ENCODE measurements at regions not wholly inside any gene's neighbourhood (a gene's known extent, or its start where the extent isn't known, plus 50 kb on each side); places are given as distances from the start of the nearest gene placed in this dataset.

GRCh38 chr12:111161898-111162297, 207.0 kb downstream of the PHETA1 start:
- in situ Hi-C loops (cut with MboI; ENCODE audit: low sequenced_read_pairs), result no loop called here

- in situ Hi-C loops (cut with MboI; ENCODE audit: low sequenced_read_pairs), result no loop called here
These were observed 208.3 kb downstream of the PHETA1 start for GRCh38 chr12:111160350-111161241.

GRCh38 chr12:111158992-111159391, 209.9 kb downstream of the PHETA1 start:
- in situ Hi-C loops (cut with MboI; ENCODE audit: low sequenced_read_pairs), result no loop called here

- in situ Hi-C loops (cut with MboI; ENCODE audit: low sequenced_read_pairs), result no loop called here
These were observed 211.4 kb downstream of the PHETA1 start for GRCh38 chr12:111157486-111157885.

- in situ Hi-C loops (cut with MboI; ENCODE audit: low sequenced_read_pairs), result no loop called here
These were observed 212.6 kb downstream of the PHETA1 start for GRCh38 chr12:111156304-111156703.

GRCh38 chr12:111155521-111155920, 213.4 kb downstream of the PHETA1 start:
- in situ Hi-C loops (cut with MboI; ENCODE audit: low sequenced_read_pairs), result no loop called here

GRCh38 chr12:111155020-111155419, 213.9 kb downstream of the PHETA1 start:
- in situ Hi-C loops (cut with MboI; ENCODE audit: low sequenced_read_pairs), result no loop called here

- in situ Hi-C loops (cut with MboI; ENCODE audit: low sequenced_read_pairs), result no loop called here
These were observed 214.6 kb downstream of the PHETA1 start for GRCh38 chr12:111154147-111154834.

- in situ Hi-C loops (cut with MboI; ENCODE audit: low sequenced_read_pairs), result no loop called here
These were observed 216.3 kb downstream of the PHETA1 start for GRCh38 chr12:111152561-111152960.

GRCh38 chr12:111150921-111151840, 217.7 kb downstream of the PHETA1 start:
- in situ Hi-C loops (cut with MboI; ENCODE audit: low sequenced_read_pairs), result no loop called here

GRCh38 chr12:111150360-111150759, 218.5 kb downstream of the PHETA1 start:
- in situ Hi-C loops (cut with MboI; ENCODE audit: low sequenced_read_pairs), result no loop called here

GRCh38 chr12:111149299-111149698, 219.6 kb downstream of the PHETA1 start:
- in situ Hi-C loops (cut with MboI; ENCODE audit: low sequenced_read_pairs), result no loop called here

- in situ Hi-C loops (cut with MboI; ENCODE audit: low sequenced_read_pairs), result no loop called here
These were observed 220.9 kb downstream of the PHETA1 start for GRCh38 chr12:111148005-111148404.

- in situ Hi-C loops (cut with MboI; ENCODE audit: low sequenced_read_pairs), result no loop called here
These were observed 222.9 kb upstream of the MYL2 start for GRCh38 chr12:111143271-111143670.

- in situ Hi-C loops (cut with MboI; ENCODE audit: low sequenced_read_pairs), result no loop called here
These were observed 220.8 kb upstream of the MYL2 start for GRCh38 chr12:111141205-111141604.

GRCh38 chr12:111138016-111138415, 217.6 kb upstream of the MYL2 start:
- in situ Hi-C loops (cut with MboI; ENCODE audit: low sequenced_read_pairs), result no loop called here

- in situ Hi-C loops (cut with MboI; ENCODE audit: low sequenced_read_pairs), result no loop called here
These were observed 215.0 kb upstream of the MYL2 start for GRCh38 chr12:111135293-111135832.

GRCh38 chr12:111130336-111130735, 210.0 kb upstream of the MYL2 start:
- in situ Hi-C loops (cut with MboI; ENCODE audit: low sequenced_read_pairs), result no loop called here

GRCh38 chr12:111129149-111129767, 208.9 kb upstream of the MYL2 start:
- in situ Hi-C loops (cut with MboI; ENCODE audit: low sequenced_read_pairs), result no loop called here

- in situ Hi-C loops (cut with MboI; ENCODE audit: low sequenced_read_pairs), result no loop called here
These were observed 206.0 kb upstream of the MYL2 start for GRCh38 chr12:111126331-111126730.

Measured in HL-60/S4 treated with retinoic acid at 250 ng/mL for 4 days and 3 days (cell line).